GM06990 (cell line): ENCODE measurements at regions not wholly inside any gene's neighbourhood (a gene's known extent, or its start where the extent isn't known, plus 50 kb on each side); places are given as distances from the start of the nearest gene placed in this dataset.

Experiments
- DNase-seq: peaks from one replicate; pipeline ENCODE4 v3.0.0-alpha.2; 2011; ENCODE audit not compliant: insufficient read length; ENCODE audit errors: extremely low read depth
- H3K27me3 ChIP-seq: replicated peaks from 2 replicates; pipeline ENCODE4 v1.6.0; 2011; ENCODE audit warnings: low read length; ENCODE audit not compliant: control insufficient read depth, insufficient read depth
- H3K36me3 ChIP-seq: 2 replicates; pipeline ENCODE4 v1.5.1; 2011; ENCODE audit warnings: low read length; ENCODE audit not compliant: control insufficient read depth, insufficient read depth
- H3K4me3 ChIP-seq: replicated peaks from 2 replicates; pipeline ENCODE4 v1.5.1; 2011; ENCODE audit warnings: low read depth, mild to moderate bottlenecking, control low read depth, low read length
- CTCF ChIP-seq: IDR thresholded peaks from 2 replicates; pipeline ENCODE4 v1.5.1; 2011; ENCODE audit warnings: low read length, control low read depth, mild to moderate bottlenecking, inconsistent platforms; ENCODE audit not compliant: insufficient read depth, poor library complexity, severe bottlenecking

GRCh38 chr13:83633746-83634145, 248.5 kb downstream of the SLITRK1 start:
- no peak for DNase-seq
- no peak overlapping the region for H3K4me3 ChIP-seq

DNA sequence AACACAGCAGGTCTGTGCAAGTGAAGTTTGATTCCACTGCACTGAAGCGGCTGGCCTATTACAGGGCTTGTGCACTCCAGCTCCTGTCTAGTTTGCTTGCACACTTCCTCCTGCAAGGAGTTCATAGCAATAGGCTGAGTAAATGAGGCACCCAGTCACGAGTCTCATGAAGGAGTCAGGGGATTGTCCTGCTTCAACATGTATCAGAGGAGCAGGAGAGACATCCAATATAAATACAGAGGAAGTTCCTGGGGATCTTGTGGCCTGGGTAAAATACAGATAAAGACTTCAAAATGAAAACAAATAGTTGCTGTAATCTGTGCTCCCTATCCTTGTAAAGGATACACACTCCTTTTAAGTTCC, 259.9 kb downstream of the SLITRK1 start:
- Histone ChIP-seq H3K4me3 (no peak overlapping the region), H3K36me3 (no peaks in the 10 kb centered on the region), H3K27me3 (no peaks in the 10 kb centered on the region)
- no peak for TF ChIP-seq CTCF
- DNase-seq = no peak

More at GRCh38 chr13:83633746-83634145, 248.5 kb downstream of the SLITRK1 start:
- Histone ChIP-seq H3K27me3 (no peaks in the 10 kb centered on the region), H3K36me3 (no peaks in the 10 kb centered on the region)
- no peak for TF ChIP-seq CTCF

- TF ChIP-seq CTCF = no peak
- H3K27me3 ChIP-seq = no peaks in the 10 kb centered on the region
- no peaks in the 10 kb centered on the region for H3K36me3 ChIP-seq
- DNase-seq = no peak
- H3K4me3 ChIP-seq = no peak overlapping the region
Measured at GRCh38 chr13:83621765-83622421, 260.4 kb downstream of the SLITRK1 start.

- H3K27me3 ChIP-seq = no peaks in the 10 kb centered on the region
Measured at GRCh38 chr13:83620530-83621220, 261.6 kb downstream of the SLITRK1 start.

GRCh38 chr13:83618966-83619365, 263.3 kb downstream of the SLITRK1 start:
- no peaks in the 10 kb centered on the region for H3K27me3 ChIP-seq
- H3K4me3 ChIP-seq = no peak overlapping the region
- DNase-seq = no peak
- H3K36me3 ChIP-seq = no peaks in the 10 kb centered on the region
- no peak for TF ChIP-seq CTCF

More at GRCh38 chr13:83620530-83621220, 261.6 kb downstream of the SLITRK1 start:
- DNase-seq = no peak
- TF ChIP-seq CTCF = no peak
- Histone ChIP-seq H3K36me3 (no peaks in the 10 kb centered on the region), H3K4me3 (no peak overlapping the region)

DNA sequence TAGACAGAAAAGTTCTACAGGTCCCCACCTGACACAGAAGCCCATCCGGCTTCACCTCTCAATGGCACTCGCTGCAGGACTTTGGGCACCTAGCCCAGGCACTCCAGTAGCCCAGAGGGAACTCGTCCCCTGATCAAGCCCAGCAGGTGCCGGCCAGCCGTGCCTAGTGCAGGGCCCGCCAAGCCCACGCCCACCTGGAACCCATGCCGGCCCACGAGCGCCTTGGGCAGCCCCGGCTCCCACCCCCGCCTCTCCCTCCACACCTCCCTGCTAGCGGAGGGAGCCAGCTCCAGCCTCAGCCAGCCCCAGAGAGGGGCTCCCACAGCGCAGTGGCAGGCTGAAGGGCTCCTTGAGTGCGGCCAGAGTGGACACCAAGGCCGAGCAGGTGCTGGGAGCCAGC, 268.8 kb downstream of the SLITRK1 start:
- Histone ChIP-seq H3K4me3 (no peak overlapping the region), H3K36me3 (no peaks in the 10 kb centered on the region), H3K27me3 (no peaks in the 10 kb centered on the region)
- no peak for TF ChIP-seq CTCF
- DNase-seq = no peak
